Transverse colon (tissue), 4 donors: ENCODE measurements at regions not wholly inside any gene's neighbourhood (a gene's known extent, or its start where the extent isn't known, plus 50 kb on each side); places are given as distances from the start of the nearest gene placed in this dataset.

Experiments
- EP300 ChIP-seq: sonication (generic); formaldehyde crosslinking; IDR thresholded peaks from one replicate; pipeline ENCODE4 v1.6.1; 2017; ENCODE audit warnings: antibody characterized with exemption, low read depth
- POLR2A ChIP-seq: fragments of 450-650 bp; IDR thresholded peaks from one replicate; pipeline ENCODE4 v1.6.1; 2016; ENCODE audit warnings: antibody characterized with exemption, mild to moderate bottlenecking, moderate library complexity
- POLR2AphosphoS5 ChIP-seq, 3 donors: sonication (generic); formaldehyde crosslinking; IDR thresholded peaks; one replicate each; pipeline ENCODE4 v1.6.1; 2016; ENCODE audit warnings: antibody characterized with exemption in 3 of 3
- TF ChIP-seq, protein P1 (sequence below), 5 experiments: fragments of 200-600 bp in 3 of 5; fragments of 450-650 bp in 2 of 5; sonication (generic) in 3 of 5; IDR thresholded peaks; 1 replicate in 2 of 5; 2 replicates in 3 of 5; pipeline ENCODE4 v1.5.1; 2016 to 2017; ENCODE audit warnings: antibody characterized with exemption in 5 of 5, inconsistent platforms in 3 of 5, mild to moderate bottlenecking in 2 of 5, moderate library complexity in 1 of 5

DNA sequence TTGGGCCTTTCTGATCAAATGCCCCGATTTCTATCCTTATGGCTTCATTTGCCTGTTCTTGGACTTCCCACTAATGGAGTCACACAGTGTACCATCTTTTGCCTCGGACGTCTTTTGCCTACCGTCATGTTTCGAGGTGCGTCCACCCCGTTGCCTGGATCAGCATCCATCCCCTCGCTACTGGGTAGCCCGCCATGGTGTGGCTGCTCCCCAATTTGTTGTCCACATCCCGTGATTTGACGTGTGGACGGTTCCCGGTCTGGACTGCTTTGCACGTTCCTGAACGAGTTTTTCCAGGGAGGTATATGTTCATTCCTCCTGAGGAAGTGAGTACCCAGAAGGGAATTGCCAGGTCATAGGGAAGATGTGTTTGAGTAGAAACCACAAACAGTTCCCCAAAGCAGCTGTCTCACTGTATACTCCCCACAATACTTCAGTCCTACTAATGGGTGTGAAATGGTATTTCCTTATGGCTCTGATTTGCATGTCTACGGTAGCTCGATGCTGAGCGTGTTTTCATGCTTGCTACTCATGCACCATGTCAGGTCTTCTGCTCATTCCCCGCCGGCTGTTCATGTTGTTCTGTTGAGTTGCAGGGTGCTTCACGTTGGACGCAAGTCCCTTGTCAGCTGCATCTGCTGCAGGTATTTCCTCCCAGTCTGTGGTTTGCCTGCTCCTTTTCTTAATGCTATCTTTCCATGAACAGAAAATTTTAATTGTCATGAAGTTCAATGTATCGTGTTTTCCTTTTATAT is 86.8 kb upstream of the AFDN start:
- TF ChIP-seq POLR2A: no peak
- TF ChIP-seq, protein P1, sequence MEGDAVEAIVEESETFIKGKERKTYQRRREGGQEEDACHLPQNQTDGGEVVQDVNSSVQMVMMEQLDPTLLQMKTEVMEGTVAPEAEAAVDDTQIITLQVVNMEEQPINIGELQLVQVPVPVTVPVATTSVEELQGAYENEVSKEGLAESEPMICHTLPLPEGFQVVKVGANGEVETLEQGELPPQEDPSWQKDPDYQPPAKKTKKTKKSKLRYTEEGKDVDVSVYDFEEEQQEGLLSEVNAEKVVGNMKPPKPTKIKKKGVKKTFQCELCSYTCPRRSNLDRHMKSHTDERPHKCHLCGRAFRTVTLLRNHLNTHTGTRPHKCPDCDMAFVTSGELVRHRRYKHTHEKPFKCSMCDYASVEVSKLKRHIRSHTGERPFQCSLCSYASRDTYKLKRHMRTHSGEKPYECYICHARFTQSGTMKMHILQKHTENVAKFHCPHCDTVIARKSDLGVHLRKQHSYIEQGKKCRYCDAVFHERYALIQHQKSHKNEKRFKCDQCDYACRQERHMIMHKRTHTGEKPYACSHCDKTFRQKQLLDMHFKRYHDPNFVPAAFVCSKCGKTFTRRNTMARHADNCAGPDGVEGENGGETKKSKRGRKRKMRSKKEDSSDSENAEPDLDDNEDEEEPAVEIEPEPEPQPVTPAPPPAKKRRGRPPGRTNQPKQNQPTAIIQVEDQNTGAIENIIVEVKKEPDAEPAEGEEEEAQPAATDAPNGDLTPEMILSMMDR (IDR thresholded peaks at IDR 0.05): no peak
- TF ChIP-seq POLR2AphosphoS5 (IDR thresholded peaks at IDR 0.05): no peak
- no peak for TF ChIP-seq EP300
